ENCODE measurements at regions not wholly inside any gene's neighbourhood (a gene's known extent, or its start where the extent isn't known, plus 50 kb on each side); places are given as distances from the start of the nearest gene placed in this dataset.
"Not testable (repeated sequence)": the region's sequence is repeated elsewhere in the genome, so short reads cannot be mapped to it uniquely, and the experiment has no call there.

GRCh38 chr9:106500171-106500570 lies 362.8 kb upstream of the ZNF462 start:
- Histone ChIP-seq H3K4me3 (no peak overlapping the region), H3K27me3 (replicated peaks; ENCODE audit: insufficient read depth) (no peaks in the 10 kb centered on the region), H3K9me3 (no peaks in the 10 kb centered on the region), H3K4me1 (ENCODE audit: control insufficient read depth in 1 of 2, low read depth in 2 of 2) (no peaks in the 10 kb centered on the region), H3K27ac (no peak overlapping the region), H3K36me3 (no peaks in the 10 kb centered on the region)
- DNase-seq (ENCODE audit: low spot score) (no peak), ATAC-seq (ENCODE audit: insufficient number of reproducible peaks, low FRiP score, low read depth) (no peak)
- no peak for TF ChIP-seq CTCF (IDR thresholded peaks at IDR 0.05)

GRCh38 chr9:106501210-106501609 lies 361.8 kb upstream of the ZNF462 start:
- ATAC-seq (ENCODE audit: insufficient number of reproducible peaks, low FRiP score, low read depth); H3K27me3 ChIP-seq (replicated peaks; ENCODE audit: insufficient read depth); H3K36me3 ChIP-seq; H3K27ac ChIP-seq; H3K9me3 ChIP-seq; DNase-seq (ENCODE audit: low spot score); H3K4me1 ChIP-seq (ENCODE audit: control insufficient read depth in 1 of 2, low read depth in 2 of 2); H3K4me3 ChIP-seq: not testable (repeated sequence)

GRCh38 chr9:106502930-106503329 lies 360.0 kb upstream of the ZNF462 start:
- no peaks in the 10 kb centered on the region for H3K27me3 ChIP-seq (replicated peaks; ENCODE audit: insufficient read depth)
- no peaks in the 10 kb centered on the region for H3K9me3 ChIP-seq
- no peaks in the 10 kb centered on the region for H3K36me3 ChIP-seq
- TF ChIP-seq CTCF (IDR thresholded peaks at IDR 0.05), result no peak
- no peak overlapping the region for H3K4me3 ChIP-seq
- no peaks in the 10 kb centered on the region for H3K4me1 ChIP-seq (ENCODE audit: control insufficient read depth in 1 of 2, low read depth in 2 of 2)
- DNase-seq (ENCODE audit: low spot score) (no peak), ATAC-seq (ENCODE audit: insufficient number of reproducible peaks, low FRiP score, low read depth) (no peak)
- no peak overlapping the region for H3K27ac ChIP-seq

- no peak overlapping the region for H3K4me3 ChIP-seq
- TF ChIP-seq CTCF (IDR thresholded peaks at IDR 0.05), result no peak
Measured at GRCh38 chr9:106503759-106504158, 359.2 kb upstream of the ZNF462 start.

GRCh38 chr9:106526716-106527204 lies 336.2 kb upstream of the ZNF462 start:
- ATAC-seq (ENCODE audit: insufficient number of reproducible peaks, low FRiP score, low read depth) (no peak), DNase-seq (ENCODE audit: low spot score) (no peak)
- Histone ChIP-seq H3K27ac (no peak overlapping the region), H3K4me3 (no peak overlapping the region), H3K9me3 (no peaks in the 10 kb centered on the region), H3K36me3 (no peaks in the 10 kb centered on the region), H3K27me3 (replicated peaks; ENCODE audit: insufficient read depth) (no peaks in the 10 kb centered on the region), H3K4me1 (ENCODE audit: control insufficient read depth in 1 of 2, low read depth in 2 of 2) (no peaks in the 10 kb centered on the region)
- no peak for TF ChIP-seq CTCF (IDR thresholded peaks at IDR 0.05)

More at GRCh38 chr9:106503759-106504158, 359.2 kb upstream of the ZNF462 start:
- H3K9me3 ChIP-seq, result no peaks in the 10 kb centered on the region
- DNase-seq (ENCODE audit: low spot score) (no peak), ATAC-seq (ENCODE audit: insufficient number of reproducible peaks, low FRiP score, low read depth) (no peak)
- no peaks in the 10 kb centered on the region for H3K4me1 ChIP-seq (ENCODE audit: control insufficient read depth in 1 of 2, low read depth in 2 of 2)
- no peaks in the 10 kb centered on the region for H3K36me3 ChIP-seq
- no peaks in the 10 kb centered on the region for H3K27me3 ChIP-seq (replicated peaks; ENCODE audit: insufficient read depth)
- H3K27ac ChIP-seq, result no peak overlapping the region

GRCh38 chr9:106528158-106528557 lies 334.8 kb upstream of the ZNF462 start:
- Histone ChIP-seq H3K27ac (no peak overlapping the region), H3K9me3 (no peaks in the 10 kb centered on the region), H3K4me1 (ENCODE audit: control insufficient read depth in 1 of 2, low read depth in 2 of 2) (no peaks in the 10 kb centered on the region), H3K4me3 (no peak overlapping the region), H3K27me3 (replicated peaks; ENCODE audit: insufficient read depth) (no peaks in the 10 kb centered on the region), H3K36me3 (no peaks in the 10 kb centered on the region)
- no peak for ATAC-seq (ENCODE audit: insufficient number of reproducible peaks, low FRiP score, low read depth)
- TF ChIP-seq CTCF (IDR thresholded peaks at IDR 0.05), result no peak
- no peak for DNase-seq (ENCODE audit: low spot score)
